ENCODE measurements at regions not wholly inside any gene's neighbourhood (a gene's known extent, or its start where the extent isn't known, plus 50 kb on each side); places are given as distances from the start of the nearest gene placed in this dataset.
"Not testable (repeated sequence)": the region's sequence is repeated elsewhere in the genome, so short reads cannot be mapped to it uniquely, and the experiment has no call there.

GRCh38 chr7:6990426-6991152 lies 164.5 kb upstream of the CCZ1B start:
- DNase-seq (ENCODE audit: low read depth) = not testable (repeated sequence)

DNA sequence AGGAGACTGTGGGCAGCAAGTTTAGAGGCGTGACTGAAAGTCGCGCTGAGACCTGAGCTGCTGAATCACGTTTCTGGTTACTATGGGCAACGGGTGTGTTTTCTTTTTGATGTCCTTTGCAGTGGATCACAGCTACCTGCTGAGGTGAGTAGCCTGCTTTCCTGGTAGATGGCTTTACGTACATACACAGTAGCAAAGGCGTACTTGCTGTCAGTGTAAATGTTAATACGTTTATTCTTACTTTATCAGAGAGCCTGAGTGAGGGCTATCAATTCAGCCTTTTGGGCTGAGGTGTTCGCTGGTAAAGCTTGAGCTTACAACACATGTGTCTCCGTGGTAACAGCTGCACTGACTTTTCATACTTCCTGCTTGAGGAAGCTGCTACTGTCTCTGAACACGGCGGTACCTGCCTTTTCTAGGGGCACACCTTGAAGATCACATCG lies 165.1 kb upstream of the CCZ1B start:
- not testable (repeated sequence) for DNase-seq (ENCODE audit: low read depth)

- not testable (repeated sequence) for DNase-seq (ENCODE audit: low read depth)
Measured at GRCh38 chr7:6991686-6992085, 165.6 kb upstream of the CCZ1B start.

DNA sequence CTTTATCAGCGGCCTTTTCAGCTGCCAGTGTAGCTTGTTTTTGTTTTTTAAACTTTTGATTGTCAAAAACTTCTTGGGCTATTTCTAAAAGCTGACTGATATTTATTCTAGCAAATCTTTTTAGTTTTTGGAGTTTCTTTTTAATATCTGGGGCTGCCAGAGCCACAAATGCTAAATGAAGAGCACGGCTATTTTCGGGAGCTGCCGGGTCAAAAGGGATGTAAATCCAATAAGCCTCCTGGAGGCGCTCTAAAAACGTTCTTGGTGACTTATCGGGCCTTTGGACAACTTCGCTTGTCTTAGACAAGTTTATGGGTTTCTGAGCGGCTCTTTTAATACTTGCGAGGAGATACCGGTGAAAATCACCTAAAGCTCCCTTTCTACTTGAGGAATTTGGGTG lies 166.1 kb upstream of the CCZ1B start:
- not testable (repeated sequence) for DNase-seq (ENCODE audit: low read depth)

DNA sequence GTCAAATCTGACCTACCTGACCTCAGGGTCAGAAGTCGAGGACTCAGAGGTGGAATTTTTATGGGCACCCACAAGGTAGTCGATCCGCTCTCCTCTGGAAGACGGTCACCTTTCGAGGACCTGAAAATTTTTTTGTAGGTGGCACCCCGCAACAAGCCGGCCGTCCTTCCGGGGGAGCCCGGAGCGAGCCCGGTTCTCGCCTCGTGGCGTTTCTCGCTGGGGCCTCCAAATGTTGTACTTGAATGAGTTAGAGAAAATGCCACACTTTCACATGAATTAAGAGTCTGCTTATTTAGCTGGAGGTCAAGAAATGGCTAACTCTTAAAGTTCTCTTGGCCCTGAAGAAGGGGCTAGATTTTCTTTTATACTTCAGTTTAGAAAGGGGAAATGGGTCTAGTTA lies 169.0 kb upstream of the CCZ1B start:
- DNase-seq (ENCODE audit: low read depth) = not testable (repeated sequence)

DNA sequence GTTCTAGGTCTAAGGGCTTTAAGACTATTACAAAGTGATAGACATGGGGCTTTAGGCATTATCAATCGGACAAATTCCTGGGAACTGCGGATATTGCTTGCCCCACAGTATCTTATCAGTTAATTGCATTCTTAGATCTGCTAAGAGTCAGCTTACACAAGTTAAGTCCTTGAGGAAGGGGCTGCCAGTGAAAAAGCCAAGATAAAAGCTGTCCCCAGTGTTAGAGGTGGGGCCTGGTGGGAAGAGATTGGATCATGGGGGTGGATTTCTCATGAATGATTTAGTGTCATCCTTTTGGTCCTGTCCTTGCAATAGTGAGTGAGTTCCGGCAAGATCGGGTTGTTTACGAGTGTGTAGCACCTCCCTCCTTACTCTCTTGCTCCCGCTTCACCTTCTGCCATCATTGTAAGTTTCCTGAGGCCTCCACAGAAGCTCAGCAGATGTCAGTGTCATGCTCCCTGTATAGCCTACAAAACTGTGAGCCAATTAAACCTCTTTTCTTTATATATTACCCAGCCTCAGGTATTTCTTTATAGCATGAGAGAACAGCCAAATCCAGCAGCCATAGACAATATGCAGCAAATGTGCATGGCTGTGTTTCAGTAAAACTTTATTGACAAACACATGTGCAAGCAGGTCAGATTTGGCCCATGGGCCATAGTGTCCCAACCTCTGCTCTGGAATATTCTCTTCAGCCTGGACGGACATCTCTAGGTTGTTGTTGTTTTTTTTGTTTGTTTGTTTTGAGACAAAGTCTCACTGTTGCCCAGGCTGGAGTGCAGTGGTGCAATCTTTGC lies 169.6 kb upstream of the CCZ1B start:
- not testable (repeated sequence) for DNase-seq (ENCODE audit: low read depth)

GRCh38 chr7:6999067-6999666 lies 173.1 kb upstream of the CCZ1B start:
- not testable (repeated sequence) for DNase-seq (ENCODE audit: low read depth)

- no peak for DNase-seq (ENCODE audit: low read depth)
Measured at GRCh38 chr7:7002418-7003062, 176.5 kb upstream of the CCZ1B start.

DNA sequence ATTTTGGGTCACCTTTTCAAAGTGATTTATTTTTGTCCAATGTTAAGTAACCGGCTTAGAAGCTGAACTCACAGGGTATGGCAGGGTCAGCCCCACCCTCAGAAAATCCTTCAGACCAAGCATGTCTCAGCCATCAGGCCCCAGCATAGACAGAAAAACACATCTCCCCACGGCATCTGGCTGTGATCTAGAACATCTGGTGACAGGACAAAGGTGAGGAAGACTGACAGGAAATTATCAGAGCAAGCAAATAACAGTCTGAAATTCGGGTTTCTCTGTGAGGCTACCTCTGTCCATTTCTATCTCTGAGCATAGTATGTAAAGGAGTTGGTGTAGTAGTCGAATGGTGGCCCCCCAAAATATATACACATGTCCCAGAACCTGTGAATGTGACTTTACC lies 177.0 kb upstream of the C1GALT1 start:
- no peak for DNase-seq (ENCODE audit: low read depth)

GRCh38 chr7:7005949-7006348 lies 176.4 kb upstream of the C1GALT1 start:
- DNase-seq (ENCODE audit: low read depth) = not testable (repeated sequence)

DNA sequence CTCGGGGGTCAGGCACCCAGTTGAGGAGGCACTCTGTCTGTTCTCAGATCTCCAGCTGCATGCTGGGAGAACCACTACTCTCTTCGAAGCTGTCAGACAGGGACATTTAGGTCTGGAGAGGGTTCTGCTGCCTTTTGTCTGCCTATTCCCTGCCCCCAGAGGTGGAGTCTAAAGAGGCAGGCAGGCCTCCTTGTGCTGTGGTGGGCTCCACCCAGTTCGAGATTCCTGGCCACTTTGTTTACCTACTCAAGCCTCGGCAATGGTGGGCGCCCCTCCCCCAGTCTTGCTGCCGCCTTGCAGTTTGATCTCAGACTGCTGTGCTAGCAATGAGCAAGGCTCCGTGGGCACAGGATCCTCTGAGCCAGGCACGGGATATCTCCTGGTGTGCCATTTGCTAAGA lies 171.1 kb upstream of the C1GALT1 start:
- not testable (repeated sequence) for DNase-seq (ENCODE audit: low read depth)

DNA sequence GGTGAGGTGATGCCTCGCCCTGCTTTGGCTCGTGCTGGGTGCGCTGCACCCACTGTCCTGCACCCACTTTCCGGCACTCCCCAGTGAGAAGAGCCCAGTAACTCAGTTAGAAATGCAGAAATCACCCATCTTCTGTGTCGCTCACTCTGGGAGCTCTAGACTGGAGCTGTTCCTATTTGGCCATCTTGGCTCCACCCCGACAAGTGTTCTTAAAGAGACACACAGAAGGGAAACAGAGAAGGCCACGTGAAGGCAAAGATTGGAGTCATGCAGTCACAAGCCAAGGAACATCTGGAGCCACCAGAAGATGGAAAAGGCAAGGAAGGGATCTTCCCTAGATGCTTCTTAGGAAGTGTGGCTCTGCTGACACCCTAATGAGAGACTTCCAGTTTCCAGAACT lies 170.6 kb upstream of the C1GALT1 start:
- not testable (repeated sequence) for DNase-seq (ENCODE audit: low read depth)

DNA sequence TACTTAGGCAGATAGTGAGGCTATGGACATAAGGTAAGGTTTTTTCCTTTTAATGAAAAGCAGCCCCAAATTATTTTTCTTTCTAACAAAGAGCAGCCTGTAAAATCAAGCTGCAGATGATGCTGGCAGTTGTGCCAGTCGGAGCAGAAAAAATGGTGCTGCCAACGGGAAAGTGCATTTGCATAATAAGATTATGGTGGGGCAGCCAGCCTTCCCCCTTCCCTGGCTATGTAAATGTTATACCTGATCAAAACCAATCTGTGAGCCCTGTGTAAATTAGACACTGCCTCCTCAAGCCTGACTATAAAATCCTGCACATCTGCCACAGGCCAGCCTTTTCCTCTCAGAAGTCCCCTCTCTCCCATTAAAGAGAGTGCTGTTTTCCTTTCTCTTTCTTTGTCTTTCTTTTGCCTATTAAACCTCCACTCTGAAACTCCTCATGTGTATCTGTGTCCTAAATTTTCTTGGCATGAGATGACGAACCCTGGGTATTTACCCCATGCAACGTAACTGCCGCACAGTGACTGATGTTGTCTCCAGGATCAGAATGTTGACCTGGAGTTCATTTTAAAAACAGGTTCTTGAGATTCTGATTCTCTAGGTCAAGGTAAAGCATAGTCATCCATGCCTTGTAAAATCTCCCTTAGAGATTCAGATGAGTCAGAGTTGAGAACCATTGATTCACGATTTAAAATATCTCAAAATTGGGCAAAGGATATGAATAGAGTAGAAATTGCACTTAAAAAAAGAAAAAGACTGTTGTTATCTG lies 167.3 kb upstream of the C1GALT1 start:
- no peak for DNase-seq (ENCODE audit: low read depth)

GRCh38 chr7:7017707-7018280 lies 164.6 kb upstream of the C1GALT1 start:
- DNase-seq (ENCODE audit: low read depth) = no peak

GRCh38 chr7:7018290-7018689 lies 164.1 kb upstream of the C1GALT1 start:
- no peak for DNase-seq (ENCODE audit: low read depth)

DNA sequence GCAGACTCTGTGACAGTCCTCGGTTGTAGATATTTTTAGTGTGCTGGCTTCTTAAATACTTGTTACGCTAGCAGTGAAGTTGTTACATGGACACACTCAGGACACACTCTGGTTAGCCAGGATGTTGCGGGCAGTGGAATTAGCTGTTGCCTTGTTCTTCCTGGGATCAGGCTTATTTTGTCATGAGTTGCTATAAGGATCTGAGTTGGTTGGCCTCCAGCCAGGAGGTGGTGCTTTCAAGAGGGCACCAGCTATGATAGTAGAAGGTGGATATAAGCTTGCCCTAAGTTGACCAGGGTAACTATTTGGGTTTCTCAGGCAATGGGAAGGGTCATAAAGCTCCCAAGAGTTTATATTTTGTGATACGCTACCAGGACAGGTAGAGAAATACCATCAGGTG lies 150.1 kb upstream of the C1GALT1 start:
- DNase-seq (ENCODE audit: low read depth) = no peak

DNA sequence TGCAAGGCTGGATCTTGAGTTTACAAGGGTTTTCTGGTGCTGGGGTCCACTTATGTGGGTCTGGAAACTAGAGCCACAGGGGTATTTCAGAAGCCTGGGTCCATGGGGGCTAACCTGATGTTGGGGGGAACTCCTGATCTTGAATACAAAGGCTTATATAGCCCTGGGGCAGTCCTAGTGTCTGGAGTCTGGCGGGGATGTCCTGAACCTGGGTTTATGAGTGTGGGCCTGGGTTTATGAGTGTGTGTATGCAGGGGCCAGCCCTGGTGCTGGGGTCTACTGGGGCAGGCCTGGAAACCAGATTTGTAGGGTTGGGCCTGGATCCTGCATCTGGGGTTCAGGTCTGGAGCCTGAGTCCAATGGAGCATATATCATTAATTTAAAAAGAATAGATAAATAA lies 146.5 kb upstream of the C1GALT1 start:
- DNase-seq (ENCODE audit: low read depth) = no peak

- DNase-seq (ENCODE audit: low read depth) = not testable (repeated sequence)
Measured at GRCh38 chr7:7042286-7042893, 140.0 kb upstream of the C1GALT1 start.

DNA sequence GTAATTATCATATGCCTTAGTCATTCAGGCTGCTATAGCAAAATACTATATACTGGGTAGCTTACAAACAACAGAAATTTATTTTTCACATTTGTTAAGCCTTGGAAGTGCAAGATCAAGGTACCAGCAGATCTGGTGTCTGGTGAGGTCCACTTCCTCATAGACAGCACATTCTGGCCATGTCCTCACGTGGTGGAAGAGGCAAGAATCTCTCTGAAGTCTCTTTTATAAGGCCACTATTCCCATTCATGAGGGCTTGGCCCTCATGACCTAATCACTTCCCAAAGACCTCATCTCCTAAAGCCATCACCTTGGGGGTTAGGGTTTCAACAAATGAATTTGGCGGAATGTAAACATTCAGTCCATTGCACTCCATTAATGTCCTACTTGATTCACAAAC lies 137.5 kb upstream of the C1GALT1 start:
- no peak for DNase-seq (ENCODE audit: low read depth)

DNA sequence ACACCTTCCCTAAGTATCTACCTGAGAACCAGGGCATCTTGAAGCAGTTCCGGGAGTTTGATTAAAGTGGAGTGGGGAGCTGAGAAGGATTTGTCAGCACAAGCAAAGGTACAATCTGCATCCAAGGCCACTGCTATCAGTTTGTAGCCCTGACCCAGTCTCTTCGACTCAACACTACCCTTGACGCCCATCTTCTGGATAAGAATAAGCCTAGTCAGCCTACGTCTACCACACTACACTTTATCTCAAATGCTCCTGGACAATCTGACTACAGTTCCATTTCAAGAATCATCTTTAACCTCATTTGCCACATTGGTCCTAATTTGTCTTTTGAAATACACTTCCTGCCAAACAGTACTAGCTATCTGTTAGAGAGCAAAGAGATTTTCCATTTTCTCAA lies 134.1 kb upstream of the C1GALT1 start:
- DNase-seq (ENCODE audit: low read depth) = no peak

Data from stimulated activated CD8-positive, alpha-beta memory T cell treated with anti-CD3 and anti-CD28 coated beads, Interleukin-15, amount 100 ng/mL, for 24 hours (primary cell).